Fibroblast of skin of left quadriceps (primary cell): ENCODE measurements at regions not wholly inside any gene's neighbourhood (a gene's known extent, or its start where the extent isn't known, plus 50 kb on each side); places are given as distances from the start of the nearest gene placed in this dataset.

Experiments used
- DNase-seq, 2 experiments: peaks; one replicate each; pipeline ENCODE4 v3.0.0-alpha.2; 2013; ENCODE audit warnings: low read depth in 2 of 2

DNA sequence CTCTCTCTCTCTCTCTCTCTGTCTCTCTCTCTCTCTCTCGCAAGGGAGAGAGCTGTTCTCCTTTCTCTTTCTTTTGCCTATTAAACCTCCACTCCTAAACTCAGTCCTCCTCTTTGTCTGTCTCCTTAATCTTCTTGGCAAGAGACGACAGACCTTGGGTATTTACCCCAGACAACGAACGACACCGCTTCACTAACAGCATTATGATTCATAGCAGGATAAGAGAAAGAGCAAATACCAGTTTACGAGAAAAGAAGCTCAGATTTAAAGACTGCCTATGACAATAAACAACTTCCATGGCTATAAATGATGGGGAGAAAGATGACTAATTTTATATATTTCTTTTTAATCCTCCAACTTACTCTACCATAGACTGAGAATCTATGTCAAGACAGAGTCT lies 1396.5 kb upstream of the CELF2 start:
- DNase-seq, result no peak

GRCh38 chr10:9625304-9625703 lies 1392.4 kb upstream of the CELF2 start:
- no peak for DNase-seq

GRCh38 chr10:9634466-9634865 lies 1383.2 kb upstream of the CELF2 start:
- peak in 1 of 2 experiments; percentile 31 for DNase-seq

GRCh38 chr10:9635691-9636090 lies 1382.0 kb upstream of the CELF2 start:
- DNase-seq, result no peak

DNA sequence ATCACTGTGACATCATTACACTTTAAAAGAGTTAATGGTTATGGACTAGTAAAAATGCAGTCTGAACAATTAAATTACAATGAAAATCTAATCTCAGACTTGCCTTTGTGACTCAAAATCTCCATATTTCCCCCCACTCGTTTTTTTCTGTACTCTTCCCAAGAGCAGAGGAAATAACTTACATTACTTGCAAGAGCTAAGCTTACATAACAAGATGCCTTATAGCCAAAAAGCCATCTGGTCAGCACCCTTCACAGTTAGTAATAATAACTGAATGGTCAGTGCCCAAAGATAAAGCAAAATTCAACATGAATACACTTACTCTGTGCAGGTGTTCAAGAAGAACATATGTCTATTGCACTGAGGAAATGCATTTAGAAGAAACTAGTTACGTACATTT lies 1381.5 kb upstream of the CELF2 start:
- DNase-seq, result no peak

DNA sequence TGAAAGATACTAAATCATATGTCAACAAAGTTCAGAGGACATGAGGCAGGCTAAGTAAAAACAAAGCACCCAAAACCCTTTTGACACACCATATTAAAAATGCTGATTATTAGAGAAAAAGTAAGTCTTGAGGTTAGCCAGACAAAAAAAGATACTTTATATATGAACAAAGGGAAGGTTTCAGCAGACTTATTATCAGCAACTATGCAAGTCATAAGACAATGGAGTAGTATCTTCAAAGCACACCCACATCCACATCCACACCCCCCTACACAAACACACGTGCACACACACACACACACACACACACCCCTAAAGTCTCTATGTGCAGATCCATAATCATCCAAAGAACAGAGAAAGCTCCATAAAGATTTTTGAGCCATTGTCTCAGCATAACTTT lies 1373.9 kb upstream of the CELF2 start:
- no peak for DNase-seq

- DNase-seq, result no peak
Measured at GRCh38 chr10:9645404-9645803, 1372.3 kb upstream of the CELF2 start.

- DNase-seq, result no peak
Measured at GRCh38 chr10:9645928-9646600, 1371.6 kb upstream of the CELF2 start.

DNA sequence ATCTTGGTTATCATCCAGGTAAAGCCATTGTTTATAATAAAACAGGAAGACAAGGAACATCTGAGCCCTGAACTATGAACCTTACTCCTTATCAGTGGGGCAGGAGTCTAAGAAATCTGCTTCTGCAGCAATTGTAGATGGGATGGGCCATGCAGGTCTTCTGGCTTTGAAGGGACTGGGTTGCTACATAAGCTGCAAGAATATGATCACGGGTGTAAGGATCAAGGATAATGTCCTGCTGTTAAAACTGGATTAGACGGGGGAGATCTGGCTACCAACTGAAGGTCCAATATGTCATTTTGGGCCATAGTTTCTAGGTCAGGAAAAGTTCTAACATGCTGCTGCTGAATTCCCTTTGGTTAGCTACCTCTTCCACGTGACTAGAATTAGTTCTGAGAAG lies 1363.4 kb upstream of the CELF2 start:
- no peak for DNase-seq

DNA sequence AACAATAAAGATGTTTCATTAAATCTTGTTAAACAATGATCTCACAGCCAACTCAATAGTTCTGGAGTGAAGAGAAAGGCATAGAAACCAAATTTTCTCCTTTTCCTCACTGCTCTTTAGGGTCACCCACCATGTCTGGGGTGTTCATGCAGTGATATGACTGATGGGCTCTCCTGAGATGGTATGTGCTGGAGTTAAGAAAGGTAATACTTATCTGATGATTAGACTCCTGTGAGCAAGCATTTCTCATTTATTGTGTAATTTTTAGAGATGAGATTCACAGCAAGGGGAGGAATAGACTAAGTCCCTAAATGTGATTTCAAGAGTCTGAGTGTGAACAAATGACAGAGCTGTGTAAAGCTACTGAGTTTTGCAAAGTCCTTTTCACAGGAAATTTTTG lies 1361.3 kb upstream of the CELF2 start:
- DNase-seq, result no peak

GRCh38 chr10:9656996-9657395 lies 1360.7 kb upstream of the CELF2 start:
- DNase-seq, result no peak

GRCh38 chr10:9657530-9657929 lies 1360.1 kb upstream of the CELF2 start:
- DNase-seq, result no peak

DNA sequence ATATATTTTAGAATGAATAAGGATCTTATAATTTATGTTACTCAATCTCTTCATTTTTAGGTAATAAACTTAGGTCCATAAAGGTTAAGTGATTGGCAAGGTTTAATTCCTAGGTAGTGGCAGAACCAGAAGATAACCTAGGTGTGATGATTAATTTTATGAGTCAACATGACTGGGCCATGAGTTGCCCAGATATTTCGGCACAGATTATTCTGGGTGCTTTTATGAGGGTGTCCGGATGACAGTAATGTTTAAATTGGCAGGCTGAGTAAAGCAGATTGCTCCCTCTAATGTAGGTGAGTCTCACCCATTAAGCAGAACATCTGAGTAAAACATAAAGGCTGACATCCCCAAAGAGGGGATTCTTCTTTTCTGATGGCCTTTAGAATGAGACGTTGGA lies 1349.3 kb upstream of the CELF2 start:
- no peak for DNase-seq

- no peak for DNase-seq
Measured at GRCh38 chr10:9670911-9671310, 1346.8 kb upstream of the CELF2 start.

GRCh38 chr10:9681655-9682054 lies 1336.0 kb upstream of the CELF2 start:
- DNase-seq, result no peak

DNA sequence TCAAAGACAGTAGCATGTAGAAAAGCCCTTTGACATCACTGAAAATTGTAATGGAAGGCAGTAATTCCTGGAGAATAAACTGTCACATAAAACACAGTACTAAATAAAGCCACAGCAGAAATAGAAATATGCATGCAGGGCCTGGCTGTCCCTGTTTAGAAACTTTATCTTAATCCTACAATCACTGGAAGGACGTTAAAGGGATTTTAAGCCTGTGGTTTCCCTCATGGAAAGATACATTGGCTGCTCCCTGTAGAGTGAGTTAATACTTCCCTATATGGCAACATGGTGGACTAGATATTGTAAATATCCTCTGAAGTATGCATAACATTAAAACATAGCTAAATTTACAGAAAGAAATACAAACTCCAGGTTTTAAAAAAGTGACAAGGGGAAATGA lies 1334.9 kb upstream of the CELF2 start:
- no peak for DNase-seq

GRCh38 chr10:9684186-9684585 lies 1333.5 kb upstream of the CELF2 start:
- no peak for DNase-seq

DNA sequence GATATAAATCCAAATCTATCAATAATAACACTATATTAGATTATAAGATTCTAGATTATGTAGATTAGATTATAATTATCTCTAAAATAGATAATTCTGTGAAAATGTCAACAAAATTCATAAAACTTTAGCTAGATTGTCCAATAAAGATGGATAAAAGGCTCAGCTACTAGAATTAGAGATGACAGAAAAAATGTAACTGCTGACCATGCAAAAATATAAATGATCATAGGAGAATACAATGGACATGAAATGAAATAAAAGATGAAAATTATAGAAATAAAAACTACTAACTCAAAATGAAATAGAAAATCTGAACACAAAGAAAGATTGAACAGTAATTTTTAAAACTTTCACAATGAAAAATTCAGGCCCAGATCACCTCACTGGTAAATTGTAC lies 1332.1 kb upstream of the CELF2 start:
- no peak for DNase-seq

- DNase-seq, result no peak
Measured at GRCh38 chr10:9688711-9689110, 1329.0 kb upstream of the CELF2 start.

GRCh38 chr10:9707216-9707615 lies 1310.5 kb upstream of the CELF2 start:
- DNase-seq, result no peak

GRCh38 chr10:9709849-9710248 lies 1307.8 kb upstream of the CELF2 start:
- DNase-seq, result no peak

- no peak for DNase-seq
Measured at GRCh38 chr10:9712393-9712792, 1305.3 kb upstream of the CELF2 start.

GRCh38 chr10:9719246-9719645 lies 1298.4 kb upstream of the CELF2 start:
- DNase-seq, result no peak

GRCh38 chr10:9733766-9734165 lies 1283.9 kb upstream of the CELF2 start:
- no peak for DNase-seq
